ENCODE measurements at regions not wholly inside any gene's neighbourhood (a gene's known extent, or its start where the extent isn't known, plus 50 kb on each side); places are given as distances from the start of the nearest gene placed in this dataset.
"Not testable (repeated sequence)": the region's sequence is repeated elsewhere in the genome, so short reads cannot be mapped to it uniquely, and the experiment has no call there.

DNA sequence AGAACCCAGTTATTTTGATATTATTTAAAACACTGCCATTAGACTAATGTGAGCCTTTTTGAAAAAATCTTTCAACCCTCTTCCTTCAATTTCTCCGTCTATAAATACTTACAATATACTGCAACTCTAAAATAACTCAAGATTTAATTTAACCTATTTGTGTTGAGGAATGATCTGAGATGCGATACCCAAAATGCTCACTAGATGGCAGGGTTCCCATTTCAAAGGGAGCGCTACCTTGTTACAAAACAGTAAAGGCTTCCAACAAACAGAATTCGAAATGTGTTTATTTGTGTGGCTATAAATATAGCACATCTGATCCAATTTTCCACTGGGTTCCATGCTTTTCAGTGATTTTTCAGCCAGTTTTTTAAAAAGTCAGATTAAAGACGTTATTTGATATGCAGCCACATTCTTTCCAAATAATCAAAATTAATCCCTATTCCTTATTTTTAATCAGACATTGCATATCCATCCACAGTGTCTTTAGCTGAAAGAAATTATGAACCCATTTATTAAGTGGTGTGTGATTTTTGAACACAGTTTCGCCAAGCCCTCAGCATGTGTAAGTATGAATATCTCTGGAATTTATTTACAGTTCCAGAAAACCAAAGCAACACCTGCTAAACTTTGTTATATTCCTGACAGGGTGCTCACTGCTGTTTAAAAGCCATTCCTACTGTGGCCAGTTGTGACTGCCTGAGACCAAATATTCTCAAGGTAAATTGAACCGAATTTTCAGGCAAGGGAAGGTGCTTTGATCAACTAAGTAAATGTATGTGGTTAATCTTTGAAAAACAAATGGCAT, 668.0 kb upstream of the LCORL start:
- DNase-seq = no peak

DNA sequence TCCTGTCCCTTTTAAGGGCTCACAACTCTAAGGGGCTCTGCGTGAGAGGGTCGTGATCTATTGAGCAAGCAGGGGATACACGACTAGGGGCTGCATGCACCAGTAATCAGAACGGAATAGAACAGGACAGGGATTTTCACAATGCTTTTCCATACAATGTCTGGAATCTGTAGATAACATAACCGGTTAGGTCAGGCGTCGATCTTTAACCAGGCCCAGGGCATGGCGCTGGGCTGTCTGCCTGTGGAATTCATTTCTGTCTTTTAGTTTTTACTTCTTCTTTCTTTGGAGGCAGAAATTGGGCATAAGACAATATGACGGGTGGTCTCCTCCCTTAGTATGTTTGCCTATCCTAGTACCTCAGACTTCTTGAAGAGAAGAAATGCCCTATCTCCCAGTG, 666.8 kb upstream of the LCORL start:
- not testable (repeated sequence) for DNase-seq

DNA sequence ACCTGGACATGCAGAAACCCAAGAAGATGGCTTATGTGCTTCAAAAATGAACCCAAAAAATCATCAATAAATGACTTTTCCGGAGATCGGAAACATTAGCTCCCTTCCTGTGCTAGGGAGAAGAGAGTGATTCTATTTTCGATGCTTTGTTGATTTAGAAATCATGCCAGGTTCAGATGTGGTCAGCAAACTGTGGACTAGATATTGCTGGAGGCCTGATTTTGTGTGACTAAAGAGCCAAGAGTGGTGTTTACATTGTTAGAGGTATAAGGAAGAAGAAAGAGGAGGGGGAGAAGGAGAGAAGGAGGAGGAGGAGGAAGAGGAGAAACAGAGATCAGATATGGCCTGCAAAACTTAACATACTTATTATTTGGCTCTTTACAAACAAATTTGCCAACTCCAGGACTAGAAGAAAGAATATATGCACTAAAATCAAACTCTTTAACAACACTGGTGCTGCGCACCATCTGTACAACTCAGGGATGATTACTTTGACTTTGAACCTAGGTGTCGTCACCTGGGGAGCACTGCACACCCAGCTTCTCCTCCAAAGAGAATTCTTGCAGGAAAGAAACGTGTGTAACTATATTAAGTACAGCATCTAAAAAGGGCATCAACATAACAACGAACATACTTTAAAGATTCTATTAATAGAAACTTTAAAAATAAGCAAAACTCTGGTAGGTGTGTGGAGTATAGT, 664.9 kb upstream of the LCORL start:
- no peak for DNase-seq

DNA sequence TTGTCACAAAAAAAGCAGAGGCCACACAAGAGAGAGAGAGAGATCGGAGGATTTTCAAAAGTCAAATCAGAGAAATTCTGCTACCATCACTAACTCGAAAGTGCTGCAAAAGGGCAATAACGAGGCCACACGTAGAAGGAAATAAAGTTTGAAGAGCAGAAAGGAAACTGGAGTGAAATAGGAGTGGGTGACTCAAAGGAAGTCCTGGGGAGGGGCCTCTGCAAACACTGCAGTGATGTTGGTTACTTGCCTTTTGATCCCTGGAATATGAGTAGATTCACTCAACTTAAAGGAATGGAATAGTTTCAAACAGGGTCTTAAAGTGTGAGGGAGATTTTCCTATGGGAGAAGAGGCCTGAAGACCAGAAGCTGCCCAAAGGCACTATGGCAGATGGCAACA, 663.4 kb upstream of the LCORL start:
- DNase-seq = no peak

DNA sequence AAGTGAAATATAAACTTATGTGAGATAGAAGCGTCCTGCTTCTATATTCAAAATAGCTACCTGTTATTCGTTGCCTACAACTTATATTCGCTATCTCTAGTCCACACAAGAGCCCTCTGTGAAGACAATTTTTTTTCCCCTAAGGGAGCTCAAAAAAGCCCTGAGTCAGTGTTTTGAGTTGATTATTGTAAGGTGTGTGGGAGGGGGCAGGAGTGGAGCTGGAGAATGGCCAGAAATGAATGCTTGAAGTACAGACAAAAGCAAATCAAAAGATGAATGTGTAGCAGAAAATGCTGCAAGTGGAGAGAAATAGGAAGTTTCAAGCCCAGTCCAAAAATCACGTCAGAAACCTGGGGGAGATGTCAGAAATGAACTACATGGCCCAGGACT, 655.0 kb upstream of the LCORL start:
- no peak for DNase-seq

DNA sequence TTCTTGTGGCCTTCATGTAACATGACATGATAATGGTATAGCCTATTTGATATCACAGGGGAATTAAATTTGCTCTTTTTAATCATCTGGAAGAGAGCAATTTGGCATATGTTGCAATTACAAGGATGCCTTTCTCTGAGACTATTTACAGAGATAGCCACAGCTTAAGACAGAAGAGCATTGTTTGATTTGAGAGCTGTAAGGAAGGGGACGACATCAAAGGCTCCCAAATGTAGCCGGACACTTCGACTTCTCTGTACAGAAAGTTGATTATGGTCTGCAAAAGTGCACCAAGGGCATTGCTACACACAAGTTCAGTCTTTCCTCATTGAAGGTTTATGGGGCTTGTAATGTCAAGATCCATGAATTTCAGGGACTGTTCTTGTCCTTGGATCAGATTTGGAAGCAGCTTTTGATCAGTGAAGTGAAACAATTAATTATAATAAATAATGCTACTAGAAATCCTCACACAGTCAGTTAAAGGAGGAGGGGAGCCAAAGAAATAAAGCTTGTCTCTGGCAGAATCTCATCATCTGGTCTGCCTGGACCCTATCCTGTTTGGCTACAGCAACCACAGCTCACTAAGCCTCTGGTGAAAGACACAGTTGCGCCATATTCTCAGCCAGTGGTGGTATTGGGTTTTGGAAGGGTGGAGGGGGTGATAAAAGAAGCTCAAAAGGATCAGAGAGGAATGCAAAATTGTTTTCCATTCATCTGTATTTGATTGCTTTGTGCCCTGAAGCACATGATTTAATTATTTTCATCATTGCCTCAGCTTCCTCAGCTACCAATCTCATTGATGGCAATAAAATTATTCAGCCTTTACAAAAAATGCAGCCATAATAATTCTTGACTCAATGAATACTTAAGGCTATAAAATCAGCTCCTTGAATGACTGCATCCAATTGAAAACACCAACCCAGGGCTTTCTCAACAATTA, 654.3 kb upstream of the LCORL start:
- no peak for DNase-seq

DNA sequence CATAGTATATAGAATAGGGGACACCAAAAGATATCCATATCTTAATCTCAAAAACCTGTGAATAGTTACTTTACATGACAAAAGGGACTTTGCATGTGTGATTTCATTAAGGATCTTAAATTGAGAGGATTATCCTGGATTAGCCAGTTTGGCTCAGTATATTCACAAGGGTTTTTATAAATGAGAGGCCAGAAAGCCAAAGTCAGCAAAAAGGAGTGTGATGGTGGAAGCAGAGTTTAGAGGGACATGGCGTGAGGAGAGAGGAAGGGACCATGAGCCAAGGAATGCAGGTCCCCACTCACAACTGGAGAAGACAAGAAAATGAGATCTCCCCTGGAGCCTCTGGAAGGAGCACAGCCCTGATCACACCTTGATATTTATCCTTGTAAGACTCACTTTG, 648.5 kb upstream of the LCORL start:
- no peak for DNase-seq

DNA sequence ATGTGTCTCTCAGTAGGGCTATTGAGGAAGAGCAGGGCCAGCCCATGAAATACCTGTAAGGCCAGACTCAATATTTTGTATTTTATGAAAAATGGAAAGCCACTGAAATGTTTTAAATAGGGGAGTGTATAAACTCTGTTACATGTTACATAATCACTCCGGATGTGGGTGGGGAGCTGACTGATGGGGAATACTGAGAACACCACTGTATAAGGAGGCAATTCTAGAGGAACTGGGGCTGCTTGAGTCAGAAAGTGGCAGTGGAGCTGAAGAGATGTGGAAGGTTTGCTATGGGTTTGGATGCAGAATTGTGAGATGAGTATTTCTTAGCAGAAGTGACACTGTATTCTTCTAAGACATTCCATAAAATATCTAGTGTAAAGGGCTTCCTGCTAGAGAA, 647.8 kb upstream of the LCORL start:
- no peak for DNase-seq

DNA sequence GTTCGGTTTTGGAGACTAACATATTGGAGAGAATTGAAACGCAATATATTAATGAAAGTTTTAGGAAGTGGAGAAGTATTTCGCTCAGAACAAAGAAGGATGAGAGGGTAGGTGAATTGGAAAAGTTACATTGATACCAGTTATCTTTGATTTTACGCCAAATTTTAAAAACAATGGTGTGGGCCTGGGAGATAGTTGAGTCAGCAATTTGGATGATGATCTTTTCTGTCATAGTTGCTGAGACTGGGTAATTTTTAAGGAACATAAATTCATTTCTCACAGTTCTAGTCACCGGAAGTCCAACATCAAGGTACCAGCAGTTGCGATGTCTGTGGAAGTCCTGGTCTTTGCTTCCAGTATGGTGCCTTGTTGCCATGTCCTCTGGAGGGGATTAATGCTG, 644.8 kb upstream of the LCORL start:
- DNase-seq = no peak

DNA sequence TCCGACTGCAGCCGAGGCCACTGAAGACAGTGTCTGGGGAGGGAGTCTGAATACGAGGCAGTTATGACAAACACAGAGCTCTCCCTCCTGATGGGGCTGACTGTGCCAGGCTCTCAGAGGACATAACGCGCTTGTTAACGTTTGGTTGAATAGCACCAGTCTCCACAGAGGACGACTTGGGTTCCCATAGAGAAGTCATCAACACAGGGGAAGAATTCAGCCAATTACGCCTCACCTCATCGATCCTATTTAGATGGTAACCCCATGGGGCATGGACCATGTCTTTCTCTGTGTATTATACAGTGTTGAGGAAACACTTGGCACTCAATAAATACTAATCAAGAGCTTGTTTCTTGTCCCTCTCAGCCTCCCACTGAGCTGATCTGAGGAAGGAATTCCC, 642.6 kb upstream of the LCORL start:
- DNase-seq = no peak

DNA sequence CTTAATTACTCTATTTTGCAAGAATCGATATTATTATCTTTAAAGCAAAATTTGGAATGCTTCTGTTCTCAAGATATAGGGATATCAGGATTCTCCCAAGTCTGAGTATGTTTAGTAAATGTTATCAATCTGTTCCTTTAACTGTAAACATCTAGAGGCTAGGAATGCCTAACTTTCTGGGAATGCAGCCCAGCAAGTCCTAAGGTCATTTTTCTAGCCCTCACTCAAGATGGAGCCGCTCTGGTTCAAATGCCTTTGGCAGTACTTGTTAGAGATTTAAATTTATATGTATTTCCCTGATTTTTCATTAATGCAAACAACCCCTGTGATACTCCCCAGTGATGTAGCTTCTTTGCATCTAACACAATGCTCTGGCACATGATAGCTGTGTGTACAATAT, 623.8 kb upstream of the LCORL start:
- no peak for DNase-seq

DNA sequence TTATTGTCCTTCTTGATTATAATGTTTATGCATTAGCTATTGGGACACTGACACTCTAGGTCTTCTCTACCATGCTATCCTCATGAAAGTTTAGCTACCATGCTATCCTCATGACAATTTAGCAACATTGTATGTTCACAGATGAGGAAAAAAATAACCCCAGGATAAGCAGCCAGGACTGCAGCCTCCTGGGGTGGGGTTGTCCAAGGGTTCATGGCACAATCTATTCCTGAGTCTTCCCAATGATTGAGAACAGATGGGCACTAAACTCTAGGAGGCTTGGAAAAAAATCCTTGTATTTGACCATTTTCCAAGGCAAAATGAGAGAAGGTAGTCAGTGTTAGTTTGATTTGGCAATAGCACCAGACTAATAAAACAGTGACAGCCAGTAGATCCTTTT, 619.8 kb upstream of the LCORL start:
- no peak for DNase-seq

DNA sequence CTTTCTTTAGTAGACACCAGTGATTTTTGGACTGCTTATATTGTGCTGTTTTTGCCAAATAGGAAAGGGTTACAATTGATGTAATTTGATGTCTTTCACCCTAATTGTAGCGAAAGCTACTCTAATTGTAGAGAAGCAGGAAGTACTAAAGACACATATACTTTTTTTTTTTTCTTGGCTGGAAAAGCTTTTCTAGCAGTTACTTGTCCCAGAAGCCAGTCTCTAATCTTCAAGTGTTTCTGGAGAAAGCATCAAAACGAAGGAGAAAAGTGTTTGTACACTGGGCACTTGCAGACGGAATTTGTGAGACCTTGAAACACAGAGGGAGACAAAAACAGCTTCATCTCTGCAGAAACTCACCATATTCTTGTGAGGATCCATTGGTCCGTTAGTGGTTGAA, 616.5 kb upstream of the LCORL start:
- DNase-seq = no peak

DNA sequence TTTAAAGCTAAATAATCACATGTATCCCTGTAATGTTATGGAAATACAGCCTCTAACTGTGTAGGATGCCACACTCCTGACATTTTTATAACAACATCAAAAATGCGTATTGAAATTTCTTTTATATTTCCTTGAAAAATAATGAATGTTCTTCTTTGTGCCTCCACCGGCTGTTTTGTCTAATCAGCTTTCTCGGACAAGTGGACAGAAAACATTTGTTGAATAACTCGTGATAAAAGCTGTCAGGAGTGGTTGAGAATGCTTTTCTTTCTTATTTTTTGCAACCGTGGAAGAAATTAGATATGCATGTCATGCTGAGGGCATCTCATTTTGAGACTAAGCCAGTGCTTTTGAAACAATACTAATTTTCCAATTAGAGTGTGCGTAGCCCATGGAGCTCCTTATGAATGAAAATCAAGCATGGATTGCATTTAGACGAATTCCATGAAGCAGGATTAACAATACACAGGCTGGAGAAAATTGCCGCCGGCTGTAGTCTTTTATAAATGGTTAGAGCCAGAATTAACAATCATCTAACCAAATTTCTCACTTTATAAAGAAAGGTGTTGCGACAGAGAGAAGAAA, 614.5 kb upstream of the LCORL start:
- no peak for DNase-seq

DNA sequence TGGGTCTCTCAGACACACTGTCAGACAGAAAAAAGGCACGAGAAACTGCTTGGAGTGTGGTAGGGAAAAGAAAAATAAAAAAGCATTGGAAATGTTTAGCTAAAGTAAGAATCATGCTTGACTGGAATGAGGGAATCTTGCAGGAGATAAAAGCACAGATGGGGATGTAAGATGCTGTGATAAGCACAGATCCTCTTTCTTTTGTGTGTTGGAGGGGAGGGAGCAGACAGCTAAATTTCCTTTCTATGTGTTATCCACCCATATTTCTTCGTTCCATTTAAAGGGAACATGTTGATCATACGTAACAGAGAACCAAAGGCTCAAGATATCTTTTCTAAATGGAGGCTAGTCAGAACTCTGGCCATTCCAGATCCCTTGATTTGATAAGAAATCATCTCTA, 614.0 kb upstream of the LCORL start:
- no peak for DNase-seq

DNA sequence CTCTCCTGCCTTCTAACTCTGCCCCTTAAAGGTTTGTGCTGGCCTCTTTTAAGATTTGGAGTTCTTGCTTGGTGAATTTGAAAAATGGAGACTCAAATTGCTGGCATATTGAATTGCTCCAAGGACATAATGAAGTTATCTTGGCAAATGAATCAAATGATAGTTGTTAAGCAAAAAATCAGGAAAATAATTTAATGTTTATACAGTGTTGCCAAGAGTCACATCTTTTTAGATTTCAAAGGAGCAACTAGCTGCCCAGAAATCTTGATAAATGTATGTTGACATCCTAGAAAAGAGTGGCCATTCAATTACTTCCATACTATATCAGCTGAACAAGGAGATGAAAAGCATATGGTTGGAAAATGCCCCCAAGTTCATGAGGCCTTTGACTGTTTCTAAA, 610.0 kb upstream of the LCORL start:
- no peak for DNase-seq

DNA sequence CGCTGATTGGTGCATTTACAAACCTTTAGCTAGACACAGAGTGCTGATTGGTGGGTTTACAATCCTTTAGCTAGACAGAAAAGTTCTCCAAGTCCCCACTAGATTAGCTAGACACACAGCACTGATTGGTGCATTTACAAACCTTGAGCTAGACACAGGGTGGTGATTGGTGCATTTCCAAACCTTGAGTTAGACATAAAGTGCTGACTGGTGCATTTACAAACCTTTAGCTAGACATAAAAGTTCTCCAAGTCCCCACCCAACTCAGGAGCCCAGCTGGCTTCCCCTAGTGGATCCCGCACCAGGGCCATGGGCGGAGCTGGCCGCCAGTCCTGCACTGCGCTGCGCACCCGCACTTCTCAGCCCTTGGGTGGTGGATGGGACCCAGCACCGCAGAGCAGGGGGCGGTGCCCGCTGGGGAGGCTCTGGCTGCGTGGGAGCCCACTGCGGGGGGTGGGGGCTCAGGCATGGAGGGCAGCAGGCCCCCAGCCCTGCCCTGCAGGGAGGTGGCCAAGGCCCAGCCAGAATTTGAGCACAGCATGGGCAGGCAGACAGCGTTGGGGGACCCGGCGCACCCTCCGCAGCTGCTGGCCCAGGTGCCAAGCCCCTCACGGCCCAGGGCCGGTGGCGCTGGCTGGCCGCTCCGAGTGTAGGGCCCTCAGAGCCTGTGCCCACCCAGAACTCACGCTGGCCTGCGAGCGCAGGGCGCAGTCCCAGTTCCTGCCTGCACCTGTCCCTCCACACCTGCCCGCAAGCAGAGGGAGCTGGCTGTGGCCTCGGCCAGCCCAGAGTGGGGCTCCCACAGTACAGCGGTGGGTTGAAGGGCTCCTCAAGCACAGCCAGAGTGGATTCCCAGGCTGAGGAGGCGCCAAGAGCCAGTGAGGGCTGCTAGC, 608.9 kb upstream of the LCORL start:
- no peak for DNase-seq

DNA sequence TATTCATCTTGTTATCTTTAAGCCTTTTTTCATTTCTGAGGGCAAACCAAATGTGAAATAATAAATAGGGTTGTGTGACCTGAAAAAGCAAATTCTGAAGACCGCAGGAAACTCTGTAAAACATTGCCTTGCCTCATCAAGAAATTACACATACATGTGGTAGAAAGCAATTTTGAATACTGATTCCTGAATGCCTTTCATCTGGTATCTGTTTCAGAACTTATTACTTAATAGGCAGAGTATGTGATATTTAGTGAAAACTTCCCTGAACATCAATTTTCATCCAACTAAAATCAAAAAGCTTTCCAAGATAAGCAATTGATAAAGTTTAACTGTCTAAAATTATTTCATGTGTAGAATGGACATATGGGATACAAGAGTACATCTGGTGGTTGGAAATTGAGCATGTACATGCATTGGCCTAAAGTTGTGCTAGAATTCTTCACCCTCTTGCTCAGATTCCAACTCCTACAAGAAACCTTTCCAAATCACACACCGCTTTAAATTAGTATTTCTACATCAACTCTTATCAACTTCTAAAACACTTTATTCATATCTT, 606.0 kb upstream of the LCORL start:
- no peak for DNase-seq

DNA sequence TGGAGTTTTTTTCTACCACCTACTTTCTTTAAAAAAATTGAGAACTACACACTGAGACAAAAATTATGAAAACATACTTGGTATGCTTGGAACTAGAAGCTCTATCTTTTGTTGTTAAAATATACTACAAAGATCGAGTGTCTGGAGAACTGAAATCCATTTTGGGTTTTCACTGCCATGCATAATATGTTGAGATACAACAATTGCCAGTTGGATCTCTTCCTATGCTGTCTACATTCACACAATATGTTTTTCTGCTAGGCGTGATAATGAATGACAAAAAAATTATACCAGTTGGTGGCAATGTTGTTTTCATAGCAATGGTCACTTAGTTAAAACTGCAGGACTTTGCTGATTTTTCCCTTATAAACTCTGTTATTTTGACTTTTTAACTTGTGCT, 605.4 kb upstream of the LCORL start:
- DNase-seq = no peak

DNA sequence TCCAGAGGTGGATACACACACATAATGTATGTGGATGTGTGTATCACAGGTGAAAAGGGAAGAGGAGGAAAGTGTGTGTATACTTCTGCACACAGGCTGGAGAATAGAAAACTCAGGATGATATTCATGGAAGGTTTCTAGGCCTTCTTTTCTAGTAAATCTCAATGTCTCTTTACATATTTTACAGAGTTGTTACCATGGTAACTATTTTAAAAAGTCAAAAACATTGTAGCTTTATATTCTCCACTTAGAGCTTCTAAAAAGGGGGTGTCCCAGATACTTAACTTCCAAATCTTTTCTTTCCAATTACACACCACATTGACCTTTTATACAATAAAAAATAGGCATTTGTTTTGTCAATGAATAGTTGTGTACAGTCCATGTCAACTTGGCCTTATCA, 604.8 kb upstream of the LCORL start:
- no peak for DNase-seq

DNA sequence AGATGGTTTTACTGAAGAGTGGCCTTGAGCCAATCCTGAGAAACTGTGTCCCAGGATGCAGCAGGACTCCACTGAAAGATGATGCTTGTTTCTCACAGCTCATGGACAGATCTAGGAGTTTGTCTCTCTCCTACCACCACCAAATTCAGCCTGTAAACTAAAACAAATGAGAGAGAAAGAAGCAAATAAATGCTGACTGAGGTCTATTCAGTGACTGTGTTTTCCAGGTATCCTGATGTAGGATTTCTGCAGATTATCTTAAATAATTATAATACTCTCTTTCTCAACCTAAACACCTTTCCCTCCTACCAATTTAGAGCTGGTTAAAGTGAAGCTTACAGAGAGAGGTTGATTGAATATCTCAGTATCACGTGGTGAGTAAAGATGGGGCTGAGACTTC, 599.6 kb upstream of the LCORL start:
- no peak for DNase-seq

DNA sequence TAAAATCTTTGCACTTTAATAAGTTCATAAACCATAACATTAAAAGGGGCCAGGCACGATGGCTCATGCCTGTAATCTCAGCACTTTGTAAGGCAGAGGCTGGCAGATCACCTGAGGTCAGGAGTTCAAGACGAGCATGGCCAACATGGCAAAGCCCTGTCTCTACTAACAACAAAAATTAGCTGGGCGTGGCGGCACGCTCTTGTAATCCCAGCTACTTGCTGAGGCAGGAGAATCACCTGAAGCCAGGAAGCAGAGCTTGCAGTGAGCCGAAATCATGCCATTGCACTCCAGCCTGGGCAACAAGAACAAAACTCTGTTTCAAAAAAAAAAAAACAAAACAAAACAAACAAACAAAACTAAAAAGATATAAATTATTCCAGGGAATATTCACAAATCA, 595.2 kb upstream of the LCORL start:
- DNase-seq = no peak

All from effector CD8-positive, alpha-beta T cell (primary cell).